ENCODE measurements at regions not wholly inside any gene's neighbourhood (a gene's known extent, or its start where the extent isn't known, plus 50 kb on each side); places are given as distances from the start of the nearest gene placed in this dataset.
"Not testable (repeated sequence)": the region's sequence is repeated elsewhere in the genome, so short reads cannot be mapped to it uniquely, and the experiment has no call there.

DNA sequence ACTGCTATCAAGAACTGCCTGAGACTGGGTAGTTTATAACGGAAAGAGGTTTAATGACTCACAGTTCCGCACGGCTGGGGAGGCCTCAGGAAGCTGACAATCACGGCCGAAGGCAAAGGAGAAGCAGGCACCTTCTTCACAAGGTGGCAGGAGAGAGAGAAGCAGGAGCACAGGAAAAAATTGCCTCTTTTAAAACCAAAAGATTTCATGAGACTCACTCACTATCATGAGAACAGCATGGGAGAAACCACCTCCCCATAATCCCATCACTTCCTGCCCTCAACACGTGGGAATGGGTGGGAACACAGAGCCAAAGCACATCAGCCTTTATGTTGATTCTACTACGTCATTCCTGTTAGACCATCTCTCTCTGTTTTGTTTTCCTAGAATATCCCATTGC lies 650.9 kb upstream of the SEMA6D start:
- no peaks in the 10 kb centered on the region for H3K27me3 ChIP-seq (ENCODE audit: low read length)
- no peak overlapping the region for H2AFZ ChIP-seq (ENCODE audit: low read length)
- no peaks in the 10 kb centered on the region for H3K9me2 ChIP-seq (replicated peaks; ENCODE audit: low read length)
- no peaks in the 10 kb centered on the region for H3K4me1 ChIP-seq (ENCODE audit: insufficient read depth, low read length)
- H3K36me3 ChIP-seq (ENCODE audit: low read depth, low read length): no peaks in the 10 kb centered on the region
- no peak overlapping the region for H3K9ac ChIP-seq (ENCODE audit: low read length)
- DNase-seq: no peak
- no peaks in the 10 kb centered on the region for H3K9me3 ChIP-seq (ENCODE audit: low read length)
- no peak overlapping the region for H3K27ac ChIP-seq (ENCODE audit: low read length)
- H3K79me2 ChIP-seq (ENCODE audit: low read length): no peaks in the 10 kb centered on the region
- H3F3A ChIP-seq (ENCODE audit: low read length, unreplicated experiment): no peaks in the 10 kb centered on the region
- H3K4me3 ChIP-seq (ENCODE audit: low read length): no peak overlapping the region
- no peak for ATAC-seq
- ChIA-PET CTCF (no interaction called here), POLR2A (ENCODE audit: unreplicated experiment) (no interaction called here)
- H3K4me2 ChIP-seq (ENCODE audit: low read length): no peak overlapping the region
- intact Hi-C loops (cut with micrococcal nuclease): no loop called here
- H4K20me1 ChIP-seq (ENCODE audit: low read length): no peaks in the 10 kb centered on the region
- no TSS peak for BruUV-seq (replicated peaks)
- TF ChIP-seq EZH2phosphoT487 (IDR thresholded peaks at IDR 0.05; ENCODE audit: borderline replicate concordance, low read length) (no peak), EZH2 (IDR thresholded peaks at IDR 0.05; ENCODE audit: low read length, unreplicated experiment) (no peak)
- TF ChIP-seq, protein P1, sequence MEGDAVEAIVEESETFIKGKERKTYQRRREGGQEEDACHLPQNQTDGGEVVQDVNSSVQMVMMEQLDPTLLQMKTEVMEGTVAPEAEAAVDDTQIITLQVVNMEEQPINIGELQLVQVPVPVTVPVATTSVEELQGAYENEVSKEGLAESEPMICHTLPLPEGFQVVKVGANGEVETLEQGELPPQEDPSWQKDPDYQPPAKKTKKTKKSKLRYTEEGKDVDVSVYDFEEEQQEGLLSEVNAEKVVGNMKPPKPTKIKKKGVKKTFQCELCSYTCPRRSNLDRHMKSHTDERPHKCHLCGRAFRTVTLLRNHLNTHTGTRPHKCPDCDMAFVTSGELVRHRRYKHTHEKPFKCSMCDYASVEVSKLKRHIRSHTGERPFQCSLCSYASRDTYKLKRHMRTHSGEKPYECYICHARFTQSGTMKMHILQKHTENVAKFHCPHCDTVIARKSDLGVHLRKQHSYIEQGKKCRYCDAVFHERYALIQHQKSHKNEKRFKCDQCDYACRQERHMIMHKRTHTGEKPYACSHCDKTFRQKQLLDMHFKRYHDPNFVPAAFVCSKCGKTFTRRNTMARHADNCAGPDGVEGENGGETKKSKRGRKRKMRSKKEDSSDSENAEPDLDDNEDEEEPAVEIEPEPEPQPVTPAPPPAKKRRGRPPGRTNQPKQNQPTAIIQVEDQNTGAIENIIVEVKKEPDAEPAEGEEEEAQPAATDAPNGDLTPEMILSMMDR (conservative IDR thresholded peaks at IDR 0.05; ENCODE audit: low read depth, low read length): no peak

DNA sequence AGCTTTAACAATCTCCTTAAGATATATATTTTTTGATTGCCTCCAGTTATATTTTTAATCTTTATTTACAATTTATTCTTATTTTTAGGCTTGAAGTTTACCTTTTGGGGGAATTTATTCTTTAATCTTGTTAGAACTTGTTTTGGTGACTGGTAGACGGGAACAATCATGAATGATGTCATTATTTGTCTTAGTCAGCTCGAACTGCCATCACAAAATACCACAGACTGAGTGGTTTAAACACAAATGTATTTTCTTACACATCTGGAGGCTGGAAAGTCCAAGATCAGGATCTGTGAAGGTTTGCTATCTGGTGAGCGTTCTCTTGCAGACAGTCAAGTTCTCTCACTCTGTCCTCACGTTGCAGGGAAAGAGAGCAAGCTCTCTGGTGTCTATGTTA lies 639.5 kb upstream of the SEMA6D start:
- POLR2A ChIA-PET (ENCODE audit: unreplicated experiment); H2AFZ ChIP-seq (ENCODE audit: low read length); H4K20me1 ChIP-seq (ENCODE audit: low read length); H3K4me3 ChIP-seq (ENCODE audit: low read length); H3K36me3 ChIP-seq (ENCODE audit: low read depth, low read length); H3K27ac ChIP-seq (ENCODE audit: low read length); H3K9me2 ChIP-seq (replicated peaks; ENCODE audit: low read length); H3K79me2 ChIP-seq (ENCODE audit: low read length); H3K9me3 ChIP-seq (ENCODE audit: low read length); CTCF ChIA-PET; H3K4me1 ChIP-seq (ENCODE audit: insufficient read depth, low read length); H3K4me2 ChIP-seq (ENCODE audit: low read length); DNase-seq; BruUV-seq (replicated peaks); intact Hi-C loops (cut with micrococcal nuclease); H3K27me3 ChIP-seq (ENCODE audit: low read length); H3K9ac ChIP-seq (ENCODE audit: low read length); H3F3A ChIP-seq (ENCODE audit: low read length, unreplicated experiment); ATAC-seq: not testable (repeated sequence)

DNA sequence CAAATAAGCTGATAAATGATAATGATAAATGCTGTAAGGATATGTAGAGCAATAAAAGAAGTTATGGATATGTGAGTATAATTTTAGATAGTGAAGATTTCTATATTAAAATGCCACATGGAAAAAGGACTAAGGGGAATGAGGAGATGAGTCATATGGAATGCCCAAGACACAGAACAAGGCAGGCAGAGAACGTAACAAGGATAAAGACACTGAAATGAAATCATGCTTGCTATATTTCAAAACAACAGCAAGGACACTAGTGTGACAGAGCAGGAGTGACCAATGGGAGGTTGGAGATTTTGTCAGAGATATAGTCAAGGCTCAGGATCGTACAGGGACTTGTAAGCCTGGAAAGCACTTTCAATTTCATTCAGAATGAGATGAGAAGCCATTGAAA lies 621.5 kb upstream of the SEMA6D start:
- CTCF ChIA-PET: no interaction called here
- H3K27me3 ChIP-seq (ENCODE audit: low read length): no peaks in the 10 kb centered on the region
- H3K4me1 ChIP-seq (ENCODE audit: insufficient read depth, low read length): no peaks in the 10 kb centered on the region
- no peak overlapping the region for H3K9ac ChIP-seq (ENCODE audit: low read length)
- no peak overlapping the region for H2AFZ ChIP-seq (ENCODE audit: low read length)
- H3K9me3 ChIP-seq (ENCODE audit: low read length): no peaks in the 10 kb centered on the region
- H3K36me3 ChIP-seq (ENCODE audit: low read depth, low read length): no peaks in the 10 kb centered on the region
- no peak overlapping the region for H3K27ac ChIP-seq (ENCODE audit: low read length)
- no peaks in the 10 kb centered on the region for H3K9me2 ChIP-seq (replicated peaks; ENCODE audit: low read length)
- no peak overlapping the region for H3K4me2 ChIP-seq (ENCODE audit: low read length)
- H4K20me1 ChIP-seq (ENCODE audit: low read length): no peaks in the 10 kb centered on the region
- no peak overlapping the region for H3K4me3 ChIP-seq (ENCODE audit: low read length)
- POLR2A ChIA-PET (ENCODE audit: unreplicated experiment): no interaction called here
- no TSS peak for BruUV-seq (replicated peaks)
- DNase-seq: no peak
- no peak for ATAC-seq
- TF ChIP-seq EZH2 (IDR thresholded peaks at IDR 0.05; ENCODE audit: low read length, unreplicated experiment) (no peak), EZH2phosphoT487 (IDR thresholded peaks at IDR 0.05; ENCODE audit: borderline replicate concordance, low read length) (no peak)
- TF ChIP-seq, protein P1 (conservative IDR thresholded peaks at IDR 0.05; ENCODE audit: low read depth, low read length): no peak
- intact Hi-C loops (cut with micrococcal nuclease): no loop called here
- no peaks in the 10 kb centered on the region for H3F3A ChIP-seq (ENCODE audit: low read length, unreplicated experiment)
- no peaks in the 10 kb centered on the region for H3K79me2 ChIP-seq (ENCODE audit: low read length)

DNA sequence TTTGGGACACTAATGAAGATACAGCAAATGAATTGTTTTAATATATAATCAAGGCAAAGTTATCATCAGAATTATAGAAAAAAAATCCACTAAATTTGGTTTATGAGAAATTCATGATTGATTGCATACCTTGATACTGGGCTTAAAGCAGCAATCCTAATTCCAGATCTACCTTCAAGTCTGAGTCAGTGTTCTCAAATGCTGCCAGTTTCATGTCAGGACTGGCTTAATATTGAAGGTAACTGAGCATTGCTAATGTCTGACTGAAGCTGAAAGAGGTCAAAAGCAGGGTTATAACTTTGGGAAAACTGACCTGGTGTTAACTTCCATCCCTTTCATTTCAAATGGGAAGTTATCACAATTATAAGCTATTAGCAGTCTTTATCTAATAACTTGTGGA lies 618.8 kb upstream of the SEMA6D start:
- CTCF ChIA-PET; H2AFZ ChIP-seq (ENCODE audit: low read length); H4K20me1 ChIP-seq (ENCODE audit: low read length); BruUV-seq (replicated peaks); H3K9me2 ChIP-seq (replicated peaks; ENCODE audit: low read length); H3K9me3 ChIP-seq (ENCODE audit: low read length); H3K9ac ChIP-seq (ENCODE audit: low read length); H3K4me2 ChIP-seq (ENCODE audit: low read length); H3K36me3 ChIP-seq (ENCODE audit: low read depth, low read length); H3K27me3 ChIP-seq (ENCODE audit: low read length); DNase-seq; H3K4me3 ChIP-seq (ENCODE audit: low read length); intact Hi-C loops (cut with micrococcal nuclease); H3K4me1 ChIP-seq (ENCODE audit: insufficient read depth, low read length); H3K79me2 ChIP-seq (ENCODE audit: low read length); H3K27ac ChIP-seq (ENCODE audit: low read length); ATAC-seq; H3F3A ChIP-seq (ENCODE audit: low read length, unreplicated experiment): not testable (repeated sequence)
- POLR2A ChIA-PET (ENCODE audit: unreplicated experiment): interaction anchor here (0.5 kb wide), 1 partner anchor 107 kb away, joined by 3 read pairs; no protein-coding TSS in a partner anchor

DNA sequence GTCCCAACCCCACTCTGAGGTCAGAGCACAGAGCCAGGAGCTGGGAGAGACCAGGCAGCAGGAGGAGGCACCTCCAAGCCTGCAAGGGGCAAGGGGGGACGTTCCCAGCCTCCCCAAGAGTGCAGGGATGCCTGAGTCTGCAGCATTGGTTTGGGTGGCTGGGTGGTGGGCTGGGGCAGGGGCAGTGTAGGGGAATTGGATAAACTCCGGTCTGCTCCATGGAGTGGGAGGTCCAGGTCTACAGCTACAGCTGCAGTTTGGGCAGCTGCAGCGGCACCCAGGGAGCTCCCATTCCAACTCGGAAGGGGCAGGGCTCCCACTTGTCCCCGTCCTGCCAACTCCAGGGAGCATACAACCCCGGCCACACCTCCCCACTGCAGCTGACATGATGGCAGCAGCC lies 617.5 kb upstream of the SEMA6D start:
- H3K9ac ChIP-seq (ENCODE audit: low read length); POLR2A ChIA-PET (ENCODE audit: unreplicated experiment); BruUV-seq (replicated peaks); H2AFZ ChIP-seq (ENCODE audit: low read length); H3K9me2 ChIP-seq (replicated peaks; ENCODE audit: low read length); H3K27ac ChIP-seq (ENCODE audit: low read length); H3K9me3 ChIP-seq (ENCODE audit: low read length); H3K4me2 ChIP-seq (ENCODE audit: low read length); H3K79me2 ChIP-seq (ENCODE audit: low read length); ATAC-seq; H3K4me3 ChIP-seq (ENCODE audit: low read length); DNase-seq; H4K20me1 ChIP-seq (ENCODE audit: low read length); H3K27me3 ChIP-seq (ENCODE audit: low read length); H3F3A ChIP-seq (ENCODE audit: low read length, unreplicated experiment); CTCF ChIA-PET; intact Hi-C loops (cut with micrococcal nuclease); H3K36me3 ChIP-seq (ENCODE audit: low read depth, low read length); H3K4me1 ChIP-seq (ENCODE audit: insufficient read depth, low read length): not testable (repeated sequence)

Measured in PC-3 (cell line).